ENCODE measurements at regions not wholly inside any gene's neighbourhood (a gene's known extent, or its start where the extent isn't known, plus 50 kb on each side); places are given as distances from the start of the nearest gene placed in this dataset.

GRCh38 chr14:38113546-38113945 is 94.2 kb upstream of the SSTR1 start:
- DNase-seq (ENCODE audit: low spot score), result no peak
- in situ Hi-C loops (cut with HindIII; ENCODE audit: low sequenced_read_pairs), result no loop called here

GRCh38 chr14:38116895-38117294 is 90.8 kb upstream of the SSTR1 start:
- in situ Hi-C loops (cut with HindIII; ENCODE audit: low sequenced_read_pairs), result no loop called here
- DNase-seq (ENCODE audit: low spot score), result no peak

- DNase-seq (ENCODE audit: low spot score), result no peak
Measured at GRCh38 chr14:38120109-38120508, 87.6 kb upstream of the SSTR1 start.

GRCh38 chr14:38121320-38122020 is 86.2 kb upstream of the SSTR1 start:
- in situ Hi-C loops (cut with HindIII; ENCODE audit: low sequenced_read_pairs), result no loop called here
- DNase-seq (ENCODE audit: low spot score), result no peak

More at GRCh38 chr14:38120109-38120508, 87.6 kb upstream of the SSTR1 start:
- in situ Hi-C loops (cut with HindIII; ENCODE audit: low sequenced_read_pairs), result no loop called here

- in situ Hi-C loops (cut with HindIII; ENCODE audit: low sequenced_read_pairs), result no loop called here
Measured at GRCh38 chr14:38122241-38122640, 85.5 kb upstream of the SSTR1 start.

GRCh38 chr14:38124506-38124905 is 83.2 kb upstream of the SSTR1 start:
- no peak for DNase-seq (ENCODE audit: low spot score)
- in situ Hi-C loops (cut with HindIII; ENCODE audit: low sequenced_read_pairs), result no loop called here

More at GRCh38 chr14:38122241-38122640, 85.5 kb upstream of the SSTR1 start:
- no peak for DNase-seq (ENCODE audit: low spot score)

GRCh38 chr14:38125481-38126037 is 82.1 kb upstream of the SSTR1 start:
- in situ Hi-C loops (cut with HindIII; ENCODE audit: low sequenced_read_pairs), result no loop called here
- DNase-seq (ENCODE audit: low spot score), result no peak

GRCh38 chr14:38127356-38127755 is 80.3 kb upstream of the SSTR1 start:
- in situ Hi-C loops (cut with HindIII; ENCODE audit: low sequenced_read_pairs), result no loop called here

GRCh38 chr14:38127784-38128183 is 79.9 kb upstream of the SSTR1 start:
- DNase-seq (ENCODE audit: low spot score), result no peak
- in situ Hi-C loops (cut with HindIII; ENCODE audit: low sequenced_read_pairs), result no loop called here

More at GRCh38 chr14:38127356-38127755, 80.3 kb upstream of the SSTR1 start:
- DNase-seq (ENCODE audit: low spot score), result no peak

- no peak for DNase-seq (ENCODE audit: low spot score)
- in situ Hi-C loops (cut with HindIII; ENCODE audit: low sequenced_read_pairs), result no loop called here
Measured at GRCh38 chr14:38128640-38129039, 79.1 kb upstream of the SSTR1 start.

- in situ Hi-C loops (cut with HindIII; ENCODE audit: low sequenced_read_pairs), result no loop called here
- DNase-seq (ENCODE audit: low spot score), result no peak
Measured at GRCh38 chr14:38129192-38129591, 78.5 kb upstream of the SSTR1 start.

- in situ Hi-C loops (cut with HindIII; ENCODE audit: low sequenced_read_pairs), result no loop called here
Measured at GRCh38 chr14:38129705-38130104, 78.0 kb upstream of the SSTR1 start.

GRCh38 chr14:38134416-38135030 is 73.2 kb upstream of the SSTR1 start:
- in situ Hi-C loops (cut with HindIII; ENCODE audit: low sequenced_read_pairs), result no loop called here
- no peak for DNase-seq (ENCODE audit: low spot score)

More at GRCh38 chr14:38129705-38130104, 78.0 kb upstream of the SSTR1 start:
- DNase-seq (ENCODE audit: low spot score), result no peak

- no peak for DNase-seq (ENCODE audit: low spot score)
- in situ Hi-C loops (cut with HindIII; ENCODE audit: low sequenced_read_pairs), result no loop called here
Measured at GRCh38 chr14:38135106-38135867, 72.4 kb upstream of the SSTR1 start.

- in situ Hi-C loops (cut with HindIII; ENCODE audit: low sequenced_read_pairs), result no loop called here
- DNase-seq (ENCODE audit: low spot score), result no peak
Measured at GRCh38 chr14:38137005-38137404, 70.7 kb upstream of the SSTR1 start.

- in situ Hi-C loops (cut with HindIII; ENCODE audit: low sequenced_read_pairs), result no loop called here
- no peak for DNase-seq (ENCODE audit: low spot score)
Measured at GRCh38 chr14:38138473-38139138, 69.1 kb upstream of the SSTR1 start.

- in situ Hi-C loops (cut with HindIII; ENCODE audit: low sequenced_read_pairs), result no loop called here
- DNase-seq (ENCODE audit: low spot score), result no peak
Measured at GRCh38 chr14:38139926-38140325, 67.8 kb upstream of the SSTR1 start.

GRCh38 chr14:38143170-38143569 is 64.5 kb upstream of the SSTR1 start:
- no peak for DNase-seq (ENCODE audit: low spot score)
- in situ Hi-C loops (cut with HindIII; ENCODE audit: low sequenced_read_pairs), result no loop called here

Data from G401 (cell line).